Pulmonary artery endothelial cell (primary cell): ENCODE measurements at regions not wholly inside any gene's neighbourhood (a gene's known extent, or its start where the extent isn't known, plus 50 kb on each side); places are given as distances from the start of the nearest gene placed in this dataset.

Experiments used
- DNase-seq: peaks from one replicate; pipeline ENCODE4 v3.0.0-alpha.2; 2011; ENCODE audit warnings: low read depth, low spot score

GRCh38 chr2:239464166-239465016 lies 63.6 kb upstream of the HDAC4 start:
- DNase-seq, result no peak

GRCh38 chr2:239463541-239464165 lies 62.8 kb upstream of the HDAC4 start:
- DNase-seq, result no peak

GRCh38 chr2:239462671-239463506 lies 62.1 kb upstream of the HDAC4 start:
- DNase-seq, result no peak

GRCh38 chr2:239462191-239462515 lies 61.3 kb upstream of the HDAC4 start:
- no peak for DNase-seq

GRCh38 chr2:239461291-239462190 lies 60.7 kb upstream of the HDAC4 start:
- DNase-seq, result no peak

GRCh38 chr2:239460780-239461179 lies 60.0 kb upstream of the HDAC4 start:
- no peak for DNase-seq

GRCh38 chr2:239459606-239460005 lies 58.8 kb upstream of the HDAC4 start:
- no peak for DNase-seq

GRCh38 chr2:239459056-239459455 lies 58.2 kb upstream of the HDAC4 start:
- no peak for DNase-seq

GRCh38 chr2:239457586-239458445 lies 57.0 kb upstream of the HDAC4 start:
- DNase-seq, result no peak

GRCh38 chr2:239456940-239457339 lies 56.1 kb upstream of the HDAC4 start:
- DNase-seq, result no peak

- no peak for DNase-seq
Observed at GRCh38 chr2:239455436-239456203, 54.8 kb upstream of the HDAC4 start.

- no peak for DNase-seq
Observed at GRCh38 chr2:239454507-239454906, 53.7 kb upstream of the HDAC4 start.
